Ishikawa (cell line): ENCODE measurements at regions not wholly inside any gene's neighbourhood (a gene's known extent, or its start where the extent isn't known, plus 50 kb on each side); places are given as distances from the start of the nearest gene placed in this dataset.

Source experiments
- TAF1 ChIP-seq: IDR thresholded peaks from 2 replicates; pipeline ENCODE4 v1.6.1; 2012; ENCODE audit warnings: low read depth, mild to moderate bottlenecking
- ZBTB7A ChIP-seq: IDR thresholded peaks from 2 replicates; pipeline ENCODE4 v1.6.1; 2012; ENCODE audit warnings: low read depth
- TF ChIP-seq, protein P1 (sequence below): IDR thresholded peaks from 2 replicates; pipeline ENCODE4 v1.6.1; 2012

DNA sequence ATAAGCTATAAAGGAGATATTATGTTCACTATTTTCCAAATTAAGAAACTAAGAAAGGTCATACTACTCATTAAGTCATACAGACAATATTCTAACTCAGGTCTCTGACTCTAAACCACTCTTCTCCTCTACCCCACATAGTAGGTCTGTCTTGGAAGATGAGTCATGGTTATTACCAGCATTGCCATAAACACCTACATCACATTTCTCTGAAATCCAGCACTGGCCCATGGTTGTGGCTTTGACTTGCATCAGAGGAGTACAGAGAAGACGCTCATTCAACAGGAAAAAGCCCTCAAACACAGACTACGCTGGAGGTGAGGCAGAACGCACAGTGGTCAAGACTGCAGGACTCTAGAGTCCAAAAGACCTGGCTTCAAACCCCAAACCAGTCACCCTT lies 476.8 kb downstream of the COG6 start:
- TF ChIP-seq TAF1, result no peak
- TF ChIP-seq, protein P1, sequence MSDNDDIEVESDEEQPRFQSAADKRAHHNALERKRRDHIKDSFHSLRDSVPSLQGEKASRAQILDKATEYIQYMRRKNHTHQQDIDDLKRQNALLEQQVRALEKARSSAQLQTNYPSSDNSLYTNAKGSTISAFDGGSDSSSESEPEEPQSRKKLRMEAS, result no peak
- TF ChIP-seq ZBTB7A, result no peak
